ENCODE measurements at regions not wholly inside any gene's neighbourhood (a gene's known extent, or its start where the extent isn't known, plus 50 kb on each side); places are given as distances from the start of the nearest gene placed in this dataset.

DNA sequence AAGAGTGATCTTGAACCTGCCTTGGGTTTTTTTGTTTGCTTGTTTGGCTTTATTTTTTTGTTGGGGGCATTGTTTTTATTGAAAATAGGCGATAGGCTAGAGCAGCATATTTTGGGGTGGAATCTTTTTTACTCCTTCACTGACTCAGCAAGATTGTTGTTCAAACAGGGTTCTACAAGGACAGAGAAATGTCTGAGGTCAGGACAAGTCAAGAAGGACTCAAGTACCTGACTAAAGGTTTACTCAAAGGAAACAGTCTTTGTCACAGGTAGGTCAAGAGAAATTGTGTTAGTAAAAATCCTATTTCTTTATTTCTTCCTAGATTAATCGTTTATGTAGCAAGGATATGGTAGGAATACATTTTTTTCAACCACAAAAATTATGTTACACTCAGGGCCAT lies 1564.0 kb upstream of the CDH9 start:
- no peak for TF ChIP-seq ZFP30 (CRISPR knock-in tag; IDR thresholded peaks at IDR 0.05)
- no peak for TF ChIP-seq TCF4 (CRISPR knock-in tag; IDR thresholded peaks at IDR 0.05; ENCODE audit: borderline replicate concordance)
- TF ChIP-seq, protein P1, sequence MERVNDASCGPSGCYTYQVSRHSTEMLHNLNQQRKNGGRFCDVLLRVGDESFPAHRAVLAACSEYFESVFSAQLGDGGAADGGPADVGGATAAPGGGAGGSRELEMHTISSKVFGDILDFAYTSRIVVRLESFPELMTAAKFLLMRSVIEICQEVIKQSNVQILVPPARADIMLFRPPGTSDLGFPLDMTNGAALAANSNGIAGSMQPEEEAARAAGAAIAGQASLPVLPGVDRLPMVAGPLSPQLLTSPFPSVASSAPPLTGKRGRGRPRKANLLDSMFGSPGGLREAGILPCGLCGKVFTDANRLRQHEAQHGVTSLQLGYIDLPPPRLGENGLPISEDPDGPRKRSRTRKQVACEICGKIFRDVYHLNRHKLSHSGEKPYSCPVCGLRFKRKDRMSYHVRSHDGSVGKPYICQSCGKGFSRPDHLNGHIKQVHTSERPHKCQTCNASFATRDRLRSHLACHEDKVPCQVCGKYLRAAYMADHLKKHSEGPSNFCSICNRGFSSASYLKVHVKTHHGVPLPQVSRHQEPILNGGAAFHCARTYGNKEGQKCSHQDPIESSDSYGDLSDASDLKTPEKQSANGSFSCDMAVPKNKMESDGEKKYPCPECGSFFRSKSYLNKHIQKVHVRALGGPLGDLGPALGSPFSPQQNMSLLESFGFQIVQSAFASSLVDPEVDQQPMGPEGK (CRISPR knock-in tag; IDR thresholded peaks at IDR 0.05; ENCODE audit: borderline replicate concordance), result no peak
- no peak for TF ChIP-seq ZFP3 (CRISPR knock-in tag; IDR thresholded peaks at IDR 0.05)

All from SK-N-SH treated with all-trans-retinoic acid at 6 μM for 48 hours (cell line).